ENCODE measurements at regions not wholly inside any gene's neighbourhood (a gene's known extent, or its start where the extent isn't known, plus 50 kb on each side); places are given as distances from the start of the nearest gene placed in this dataset.
A peak's percentile ranks its signal among the peaks of the same experiment; 100 is the strongest.
"Not testable (repeated sequence)": the region's sequence is repeated elsewhere in the genome, so short reads cannot be mapped to it uniquely, and the experiment has no call there.

GRCh38 chr13:33672022-33672421, 145.9 kb upstream of the RFC3 start:
- H3K27ac Mint-ChIP-seq, H3K9me3 Mint-ChIP-seq, H3K27me3 Mint-ChIP-seq, H3K4me1 Mint-ChIP-seq, H3K4me3 Mint-ChIP-seq, H3K36me3 Mint-ChIP-seq: not testable (repeated sequence)

- Mint-ChIP-seq H3K36me3 (no peaks in the 10 kb centered on the region), H3K4me3 (no peak overlapping the region), H3K9me3 (no peaks in the 10 kb centered on the region), H3K27me3 (no peaks in the 10 kb centered on the region), H3K27ac (peak overlapping the region; percentile 24), H3K4me1 (peaks cover 10% of the 10 kb centered on the region)
Measured at GRCh38 chr13:33676045-33676989, 141.6 kb upstream of the RFC3 start.

- Mint-ChIP-seq H3K4me3 (no peak overlapping the region), H3K27me3 (no peaks in the 10 kb centered on the region), H3K27ac (no peak overlapping the region), H3K9me3 (no peaks in the 10 kb centered on the region), H3K4me1 (peaks cover 10% of the 10 kb centered on the region), H3K36me3 (no peaks in the 10 kb centered on the region)
Measured at GRCh38 chr13:33677215-33677614, 140.7 kb upstream of the RFC3 start.

- peaks cover 10% of the 10 kb centered on the region for H3K4me1 Mint-ChIP-seq
- H3K4me3 Mint-ChIP-seq: no peak overlapping the region
- no peaks in the 10 kb centered on the region for H3K27me3 Mint-ChIP-seq
- H3K36me3 Mint-ChIP-seq: no peaks in the 10 kb centered on the region
- H3K27ac Mint-ChIP-seq: no peak overlapping the region
- no peaks in the 10 kb centered on the region for H3K9me3 Mint-ChIP-seq
Measured at GRCh38 chr13:33678084-33678483, 139.9 kb upstream of the RFC3 start.

GRCh38 chr13:33678906-33679657, 138.9 kb upstream of the RFC3 start:
- Mint-ChIP-seq H3K9me3 (no peaks in the 10 kb centered on the region), H3K27me3 (no peaks in the 10 kb centered on the region), H3K4me3 (peak overlapping the region; percentile 16), H3K4me1 (peaks cover 10% of the 10 kb centered on the region), H3K27ac (peak overlapping the region; percentile 43), H3K36me3 (no peaks in the 10 kb centered on the region)

GRCh38 chr13:33679658-33680012, 138.3 kb upstream of the RFC3 start:
- Mint-ChIP-seq H3K4me3 (peak overlapping the region; percentile 16), H3K36me3 (no peaks in the 10 kb centered on the region), H3K27me3 (no peaks in the 10 kb centered on the region), H3K27ac (no peak overlapping the region), H3K4me1 (peaks cover 10% of the 10 kb centered on the region), H3K9me3 (no peaks in the 10 kb centered on the region)

- no peaks in the 10 kb centered on the region for H3K36me3 Mint-ChIP-seq
- no peaks in the 10 kb centered on the region for H3K27me3 Mint-ChIP-seq
- no peaks in the 10 kb centered on the region for H3K9me3 Mint-ChIP-seq
- H3K4me1 Mint-ChIP-seq: peaks cover 10% of the 10 kb centered on the region
- no peak overlapping the region for H3K27ac Mint-ChIP-seq
- H3K4me3 Mint-ChIP-seq: no peak overlapping the region
Measured at GRCh38 chr13:33682020-33682564, 135.9 kb upstream of the RFC3 start.

GRCh38 chr13:33682646-33683045, 135.3 kb upstream of the RFC3 start:
- not testable (repeated sequence) for H3K9me3 Mint-ChIP-seq, H3K27me3 Mint-ChIP-seq, H3K4me1 Mint-ChIP-seq, H3K36me3 Mint-ChIP-seq, H3K4me3 Mint-ChIP-seq, H3K27ac Mint-ChIP-seq

GRCh38 chr13:33683376-33683775, 134.6 kb upstream of the RFC3 start:
- H3K4me1 Mint-ChIP-seq: peaks cover 10% of the 10 kb centered on the region
- H3K4me3 Mint-ChIP-seq: no peak overlapping the region
- no peaks in the 10 kb centered on the region for H3K27me3 Mint-ChIP-seq
- H3K36me3 Mint-ChIP-seq: no peaks in the 10 kb centered on the region
- H3K9me3 Mint-ChIP-seq: no peaks in the 10 kb centered on the region
- no peak overlapping the region for H3K27ac Mint-ChIP-seq

- Mint-ChIP-seq H3K27me3 (no peaks in the 10 kb centered on the region), H3K4me1 (no peaks in the 10 kb centered on the region), H3K9me3 (no peaks in the 10 kb centered on the region), H3K36me3 (no peaks in the 10 kb centered on the region), H3K27ac (no peak overlapping the region), H3K4me3 (no peak overlapping the region)
Measured at GRCh38 chr13:33684874-33685273, 133.1 kb upstream of the RFC3 start.

- Mint-ChIP-seq H3K4me3 (no peak overlapping the region), H3K36me3 (no peaks in the 10 kb centered on the region)
Measured at GRCh38 chr13:33686772-33687480, 131.0 kb upstream of the RFC3 start.

GRCh38 chr13:33690354-33690753, 127.6 kb upstream of the RFC3 start:
- H3K27ac Mint-ChIP-seq: no peak overlapping the region
- no peaks in the 10 kb centered on the region for H3K27me3 Mint-ChIP-seq
- H3K9me3 Mint-ChIP-seq: no peaks in the 10 kb centered on the region
- H3K4me1 Mint-ChIP-seq: no peaks in the 10 kb centered on the region
- no peaks in the 10 kb centered on the region for H3K36me3 Mint-ChIP-seq
- H3K4me3 Mint-ChIP-seq: no peak overlapping the region

More at GRCh38 chr13:33686772-33687480, 131.0 kb upstream of the RFC3 start:
- Mint-ChIP-seq H3K27me3 (no peaks in the 10 kb centered on the region), H3K9me3 (no peaks in the 10 kb centered on the region), H3K27ac (no peak overlapping the region), H3K4me1 (no peaks in the 10 kb centered on the region)

- Mint-ChIP-seq H3K27ac (no peak overlapping the region), H3K27me3 (no peaks in the 10 kb centered on the region), H3K9me3 (no peaks in the 10 kb centered on the region), H3K4me1 (no peaks in the 10 kb centered on the region), H3K36me3 (no peaks in the 10 kb centered on the region), H3K4me3 (no peak overlapping the region)
Measured at GRCh38 chr13:33691980-33692379, 126.0 kb upstream of the RFC3 start.

GRCh38 chr13:33692531-33692930, 125.4 kb upstream of the RFC3 start:
- H3K36me3 Mint-ChIP-seq: no peaks in the 10 kb centered on the region

GRCh38 chr13:33694546-33694945, 123.4 kb upstream of the RFC3 start:
- Mint-ChIP-seq H3K36me3 (no peaks in the 10 kb centered on the region), H3K27ac (no peak overlapping the region), H3K4me1 (no peaks in the 10 kb centered on the region), H3K9me3 (no peaks in the 10 kb centered on the region), H3K27me3 (no peaks in the 10 kb centered on the region), H3K4me3 (no peak overlapping the region)

More at GRCh38 chr13:33692531-33692930, 125.4 kb upstream of the RFC3 start:
- Mint-ChIP-seq H3K4me1 (no peaks in the 10 kb centered on the region), H3K4me3 (no peak overlapping the region), H3K27ac (no peak overlapping the region), H3K27me3 (no peaks in the 10 kb centered on the region), H3K9me3 (no peaks in the 10 kb centered on the region)
